ENCODE measurements at regions not wholly inside any gene's neighbourhood (a gene's known extent, or its start where the extent isn't known, plus 50 kb on each side); places are given as distances from the start of the nearest gene placed in this dataset.

GRCh38 chr11:69945157-69945556 is 125.9 kb upstream of the FGF3 start:
- intact Hi-C loops (cut with micrococcal nuclease; ENCODE audit: unreplicated experiment), result no loop called here
- Histone ChIP-seq H3K9me3 (ENCODE audit: control insufficient read depth, insufficient read depth, low read depth, low read length) (no peaks in the 10 kb centered on the region; the same call in 1 of the 2 replicates), H3K4me3 (ENCODE audit: low read depth in 2 of 2, low read length in 2 of 2) (no peak overlapping the region), H3K27ac (ENCODE audit: low read length) (no peak overlapping the region), H3K36me3 (ENCODE audit: control insufficient read depth, insufficient read depth, low read length) (no peaks in the 10 kb centered on the region), H3K4me1 (ENCODE audit: control insufficient read depth, insufficient read depth, low read length) (peaks cover 15% of the 10 kb centered on the region), H3K27me3 (ENCODE audit: control insufficient read depth, insufficient read depth, low read length) (no peaks in the 10 kb centered on the region)
- no peak for ATAC-seq
- TF ChIP-seq CTCF (IDR thresholded peaks at IDR 0.05), result no peak
- TF ChIP-seq REST (IDR thresholded peaks at IDR 0.05; ENCODE audit: insufficient read depth in 1 of 2, low read depth in 2 of 2, low read length in 1 of 2), result no peak
- TF ChIP-seq TCF7L2 (IDR thresholded peaks at IDR 0.05; ENCODE audit: low read depth, low read length), result no peak
- TF ChIP-seq POLR2AphosphoS5 (IDR thresholded peaks at IDR 0.05; ENCODE audit: low read depth, low read length), result no peak
- BruUV-seq (replicated peaks), result no TSS peak
- CTCF ChIA-PET, result interaction anchor here (1.1 kb wide), 1 partner anchor 27 kb away, joined by 4 read pairs; no protein-coding TSS in a partner anchor
- POLR2A ChIA-PET, result no interaction called here
- DNase-seq (ENCODE audit: low read depth, low spot score), result no peak
- in situ Hi-C loops (cut with HindIII; ENCODE audit: low pct_unique_long_range_greater_than_20kb, low sequenced_read_pairs), result no loop called here

- ChIA-PET CTCF (no interaction called here), POLR2A (no interaction called here)
- H3K4me1 ChIP-seq (ENCODE audit: control insufficient read depth, insufficient read depth, low read length), result peaks cover 15% of the 10 kb centered on the region
- DNase-seq (ENCODE audit: low read depth, low spot score) (no peak), ATAC-seq (no peak)
- TF ChIP-seq TCF7L2 (IDR thresholded peaks at IDR 0.05; ENCODE audit: low read depth, low read length) (no peak), CTCF (IDR thresholded peaks at IDR 0.05) (no peak), SIN3A (IDR thresholded peaks at IDR 0.05; ENCODE audit: borderline replicate concordance, insufficient read depth, low read depth, low read length) (no peak), POLR2AphosphoS5 (IDR thresholded peaks at IDR 0.05; ENCODE audit: low read depth, low read length) (no peak), REST (IDR thresholded peaks at IDR 0.05; ENCODE audit: insufficient read depth in 1 of 2, low read depth in 2 of 2, low read length in 1 of 2) (no peak)
- H3K27ac ChIP-seq (ENCODE audit: low read length), result no peak overlapping the region
- in situ Hi-C loops (cut with HindIII; ENCODE audit: low pct_unique_long_range_greater_than_20kb, low sequenced_read_pairs), result no loop called here
- no TSS peak for BruUV-seq (replicated peaks)
- H3K4me3 ChIP-seq (ENCODE audit: low read depth in 2 of 2, low read length in 2 of 2), result no peak overlapping the region
- no peaks in the 10 kb centered on the region for H3K27me3 ChIP-seq (ENCODE audit: control insufficient read depth, insufficient read depth, low read length)
- no peaks in the 10 kb centered on the region; the same call in 1 of the 2 replicates for H3K9me3 ChIP-seq (ENCODE audit: control insufficient read depth, insufficient read depth, low read depth, low read length)
- intact Hi-C loops (cut with micrococcal nuclease; ENCODE audit: unreplicated experiment), result no loop called here
- no peaks in the 10 kb centered on the region for H3K36me3 ChIP-seq (ENCODE audit: control insufficient read depth, insufficient read depth, low read length)
Measured at GRCh38 chr11:69947059-69947792, 128.0 kb upstream of the FGF3 start.

All from Panc1 (cell line).